OCI-M2 (cell line): ENCODE measurements at regions not wholly inside any gene's neighbourhood (a gene's known extent, or its start where the extent isn't known, plus 50 kb on each side); places are given as distances from the start of the nearest gene placed in this dataset.

Source experiments
- DNase-seq: peaks from one replicate; lab custom pipeline; 2025; ENCODE audit not compliant: unreplicated experiment; lab: John Stamatoyannopoulos, UW

- no peak for DNase-seq
These were observed 183.4 kb downstream of the ENGASE start for GRCh38 chr17:79258041-79258440.

GRCh38 chr17:79255926-79256585, 181.4 kb downstream of the ENGASE start:
- no peak for DNase-seq

GRCh38 chr17:79255456-79255855, 180.8 kb downstream of the ENGASE start:
- no peak for DNase-seq

- DNase-seq, result no peak
These were observed 180.4 kb downstream of the ENGASE start for GRCh38 chr17:79255046-79255445.

GRCh38 chr17:79252886-79253285, 178.3 kb downstream of the ENGASE start:
- DNase-seq, result no peak

GRCh38 chr17:79251824-79252223, 177.2 kb downstream of the ENGASE start:
- DNase-seq, result no peak

- no peak for DNase-seq
These were observed 175.4 kb downstream of the ENGASE start for GRCh38 chr17:79249929-79250521.

- no peak for DNase-seq
These were observed 174.3 kb downstream of the ENGASE start for GRCh38 chr17:79248843-79249493.

GRCh38 chr17:79246225-79247190, 171.9 kb downstream of the ENGASE start:
- no peak for DNase-seq

- no peak for DNase-seq
These were observed 170.0 kb downstream of the ENGASE start for GRCh38 chr17:79244665-79245064.

- DNase-seq, result no peak
These were observed 169.4 kb downstream of the ENGASE start for GRCh38 chr17:79243996-79244395.

GRCh38 chr17:79243603-79243990, 169.0 kb downstream of the ENGASE start:
- no peak for DNase-seq

GRCh38 chr17:79242873-79243602, 168.4 kb downstream of the ENGASE start:
- DNase-seq, result no peak

- no peak for DNase-seq
These were observed 167.8 kb downstream of the ENGASE start for GRCh38 chr17:79242393-79242792.

- DNase-seq, result no peak
These were observed 167.0 kb downstream of the ENGASE start for GRCh38 chr17:79241616-79242015.

- DNase-seq, result no peak
These were observed 164.6 kb downstream of the ENGASE start for GRCh38 chr17:79239205-79239604.

GRCh38 chr17:79237448-79238053, 162.9 kb downstream of the ENGASE start:
- no peak for DNase-seq

GRCh38 chr17:79235808-79236207, 161.2 kb downstream of the ENGASE start:
- no peak for DNase-seq

- DNase-seq, result no peak
These were observed 159.4 kb downstream of the ENGASE start for GRCh38 chr17:79233916-79234551.

- DNase-seq, result no peak
These were observed 158.3 kb downstream of the ENGASE start for GRCh38 chr17:79232957-79233356.
